ENCODE measurements at regions not wholly inside any gene's neighbourhood (a gene's known extent, or its start where the extent isn't known, plus 50 kb on each side); places are given as distances from the start of the nearest gene placed in this dataset.

DNA sequence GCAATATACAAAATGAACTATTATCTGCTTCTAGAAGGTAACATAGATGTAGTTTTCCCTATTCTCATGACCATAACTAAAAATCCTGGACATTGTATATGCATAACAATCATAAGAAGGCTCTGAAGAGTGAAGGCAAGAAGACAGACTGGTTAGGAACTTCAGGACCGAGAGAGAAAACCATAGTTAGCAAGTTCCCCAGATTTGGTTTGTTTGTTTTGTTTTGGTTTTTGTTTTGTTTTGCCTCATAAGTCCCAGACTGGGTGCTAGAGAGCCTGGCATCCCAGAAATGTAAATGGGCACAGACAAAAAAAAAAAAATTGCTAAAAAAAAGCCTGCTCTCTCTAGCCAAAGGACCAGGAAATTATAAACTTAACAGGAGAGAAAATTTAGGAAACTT, 192.2 kb upstream of the FBXO11 start:
- no peak for DNase-seq (ENCODE audit: extremely low read depth, low read depth, low spot score)

DNA sequence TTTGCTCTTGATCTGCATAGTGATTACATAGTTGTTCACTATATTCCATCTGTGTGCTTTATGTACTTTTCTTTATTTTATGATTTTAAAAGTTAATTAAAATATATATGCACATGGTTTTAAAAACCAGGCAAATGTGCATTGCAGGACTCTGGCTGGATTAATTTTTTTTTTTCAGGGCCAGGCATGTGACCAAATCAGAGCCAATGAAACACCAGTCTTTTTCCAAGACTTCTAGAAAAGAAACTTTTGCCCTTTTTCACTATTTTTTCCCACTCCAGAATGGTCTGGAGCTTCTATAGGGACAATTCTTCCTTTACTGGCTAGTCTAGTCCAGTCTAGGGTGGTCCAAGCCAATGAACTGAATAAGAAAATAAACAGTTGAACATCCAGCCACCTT, 198.1 kb upstream of the FBXO11 start:
- no peak for DNase-seq (ENCODE audit: extremely low read depth, low read depth, low spot score)

DNA sequence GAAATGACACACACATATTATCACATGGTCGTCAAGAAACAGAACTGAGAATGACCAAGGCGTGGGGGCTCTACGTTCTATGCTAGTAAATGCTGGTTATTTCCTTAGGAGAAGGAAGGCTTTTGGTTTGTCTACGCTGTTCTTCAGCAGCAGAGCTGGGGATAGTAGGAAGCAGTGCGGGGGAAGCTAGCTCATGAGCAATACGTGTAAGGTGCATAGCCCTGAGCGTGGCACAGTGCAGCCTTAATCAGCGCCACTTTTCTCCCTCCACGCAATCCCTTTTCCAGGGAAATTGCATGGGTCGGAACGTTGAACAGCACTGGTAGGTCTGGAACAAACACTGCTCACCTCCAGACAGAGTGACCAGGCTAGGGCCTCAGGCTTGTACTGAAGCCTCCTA, 199.6 kb upstream of the FBXO11 start:
- DNase-seq (ENCODE audit: extremely low read depth, low read depth, low spot score), result no peak

DNA sequence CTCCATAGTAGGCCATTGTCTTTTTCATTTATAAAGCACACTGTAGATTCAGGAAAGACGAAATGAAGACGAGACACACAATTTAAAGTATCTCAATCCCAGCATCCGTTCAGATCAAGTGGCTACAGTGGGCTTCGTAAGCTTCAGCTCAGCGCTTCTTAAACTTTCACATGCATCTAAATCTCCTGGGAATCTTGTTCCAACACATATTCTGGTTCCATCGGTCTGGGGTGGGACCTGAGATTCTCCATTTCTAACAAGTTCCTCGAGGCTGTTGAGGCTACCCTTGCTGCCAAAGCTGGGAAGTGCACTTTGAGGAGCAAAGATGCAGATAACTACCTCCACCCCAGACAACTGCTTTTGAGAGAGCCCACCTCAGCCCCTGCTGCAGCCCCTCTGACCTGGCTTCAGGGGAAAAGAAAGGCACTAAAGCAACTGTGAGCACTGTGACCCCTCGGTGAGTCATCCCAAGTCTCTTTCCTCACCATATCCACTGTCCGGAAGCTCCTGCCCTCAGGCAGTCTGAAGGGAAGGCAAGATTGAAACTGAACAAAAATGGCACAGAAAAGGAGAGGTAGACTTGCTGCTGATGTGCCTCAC, 201.1 kb upstream of the FBXO11 start:
- no peak for DNase-seq (ENCODE audit: extremely low read depth, low read depth, low spot score)

GRCh38 chr2:48108455-48108854, 202.2 kb upstream of the FBXO11 start:
- no peak for DNase-seq (ENCODE audit: extremely low read depth, low read depth, low spot score)

GRCh38 chr2:48109491-48110204, 203.3 kb upstream of the FBXO11 start:
- no peak for DNase-seq (ENCODE audit: extremely low read depth, low read depth, low spot score)

- no peak for DNase-seq (ENCODE audit: extremely low read depth, low read depth, low spot score)
Observed at GRCh38 chr2:48110492-48110891, 204.0 kb upstream of the FOXN2 start.

- DNase-seq (ENCODE audit: extremely low read depth, low read depth, low spot score), result no peak
Observed at GRCh38 chr2:48112911-48113680, 201.4 kb upstream of the FOXN2 start.

GRCh38 chr2:48113767-48114166, 200.7 kb upstream of the FOXN2 start:
- DNase-seq (ENCODE audit: extremely low read depth, low read depth, low spot score), result no peak

DNA sequence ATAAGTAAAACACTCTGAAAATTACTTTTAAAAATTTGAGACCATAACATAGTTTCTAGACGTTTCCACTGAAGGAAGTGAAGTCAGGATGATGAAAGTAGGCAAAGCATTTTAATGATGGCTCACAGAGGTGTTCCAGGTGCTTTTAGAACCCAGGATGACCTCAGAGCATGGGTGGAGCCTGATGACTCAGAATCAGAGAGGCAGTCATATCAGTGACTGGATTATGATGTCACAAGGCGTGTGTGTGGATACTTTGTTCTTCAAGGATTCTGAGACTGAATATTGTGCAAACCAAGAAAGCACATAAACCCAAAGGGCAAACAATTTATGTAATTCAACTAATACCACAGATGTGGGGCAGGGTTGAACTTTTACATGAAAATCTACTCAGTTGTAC, 200.2 kb upstream of the FOXN2 start:
- DNase-seq (ENCODE audit: extremely low read depth, low read depth, low spot score), result no peak

GRCh38 chr2:48116497-48116896, 198.0 kb upstream of the FOXN2 start:
- no peak for DNase-seq (ENCODE audit: extremely low read depth, low read depth, low spot score)

DNA sequence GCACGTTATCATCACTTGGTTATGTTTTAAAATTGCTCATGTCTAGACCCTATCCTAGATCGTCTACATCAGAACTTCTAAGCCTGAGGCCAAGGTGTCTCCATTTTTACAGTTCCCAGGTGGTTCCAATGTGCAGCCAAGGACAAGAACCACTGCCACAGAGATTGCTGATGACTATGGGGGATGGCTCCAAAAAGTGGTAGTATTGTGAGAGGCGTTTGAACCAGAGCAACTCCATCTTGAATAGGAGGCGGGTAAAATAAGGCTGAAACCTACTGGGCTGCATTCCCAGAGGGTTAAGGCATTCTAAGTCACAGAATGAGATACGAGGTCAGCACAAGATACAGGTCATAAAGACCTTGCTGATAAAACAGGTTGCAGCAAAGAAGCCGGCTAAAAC, 195.6 kb upstream of the FOXN2 start:
- no peak for DNase-seq (ENCODE audit: extremely low read depth, low read depth, low spot score)

DNA sequence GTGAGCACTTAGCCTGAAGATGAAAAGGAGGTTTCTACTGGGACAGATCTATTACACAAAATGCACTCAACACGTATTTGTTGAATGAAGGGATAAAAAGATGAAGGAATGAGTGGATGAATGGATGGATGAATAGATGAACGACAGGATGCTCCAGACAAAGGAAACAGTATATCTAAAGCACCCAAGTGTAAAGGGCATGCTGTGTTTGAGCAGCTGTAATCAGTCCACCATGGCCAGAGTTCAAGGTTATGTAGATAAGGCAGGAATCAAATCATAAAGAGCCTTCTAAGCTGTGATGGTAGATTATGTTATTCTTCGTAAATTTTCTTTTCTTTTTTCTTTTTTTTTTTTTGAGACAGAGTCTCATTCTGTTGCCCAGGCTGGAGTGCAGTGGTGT, 194.4 kb upstream of the FOXN2 start:
- DNase-seq (ENCODE audit: extremely low read depth, low read depth, low spot score), result no peak

DNA sequence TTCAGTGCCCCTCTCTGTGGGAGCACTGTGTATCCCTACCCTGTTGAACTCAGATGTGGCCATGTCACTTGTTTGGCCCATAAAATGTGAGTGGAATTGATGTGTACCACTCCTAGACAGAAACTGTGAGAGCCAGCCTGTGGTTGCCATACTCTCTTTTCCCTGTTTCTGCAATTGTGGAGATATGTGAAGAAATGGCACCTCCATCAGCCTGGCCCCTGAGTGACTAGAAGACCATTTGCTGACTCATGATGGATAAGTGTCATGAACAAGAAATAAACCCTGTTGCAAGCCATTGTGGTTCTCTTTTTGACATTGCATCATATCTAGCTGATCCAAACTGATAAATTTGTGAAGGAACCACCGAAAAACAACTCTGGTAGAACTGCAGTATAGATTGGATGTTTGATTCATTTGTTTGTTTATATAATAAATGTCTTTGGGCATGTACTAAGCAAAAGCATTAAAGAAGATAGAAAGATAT, 193.7 kb upstream of the FOXN2 start:
- no peak for DNase-seq (ENCODE audit: extremely low read depth, low read depth, low spot score)

DNA sequence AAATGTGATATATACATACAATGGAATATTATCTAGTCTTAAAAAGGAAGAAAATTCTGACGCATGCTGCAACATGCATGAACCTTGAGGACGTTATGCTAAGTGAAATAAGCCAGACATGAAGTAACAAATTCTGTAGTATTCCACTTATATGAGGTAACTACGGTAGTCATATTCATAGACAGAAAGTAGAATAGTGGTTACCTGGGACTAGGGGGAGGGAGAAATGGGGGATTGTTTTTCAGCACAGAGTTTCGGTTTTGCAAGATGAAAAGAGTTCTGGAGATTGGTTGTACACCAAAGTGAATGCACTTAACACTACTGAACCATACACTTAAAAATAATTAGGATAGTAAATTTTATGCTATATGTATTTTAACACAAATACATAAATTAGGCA, 192.3 kb upstream of the FOXN2 start:
- DNase-seq (ENCODE audit: extremely low read depth, low read depth, low spot score), result no peak

DNA sequence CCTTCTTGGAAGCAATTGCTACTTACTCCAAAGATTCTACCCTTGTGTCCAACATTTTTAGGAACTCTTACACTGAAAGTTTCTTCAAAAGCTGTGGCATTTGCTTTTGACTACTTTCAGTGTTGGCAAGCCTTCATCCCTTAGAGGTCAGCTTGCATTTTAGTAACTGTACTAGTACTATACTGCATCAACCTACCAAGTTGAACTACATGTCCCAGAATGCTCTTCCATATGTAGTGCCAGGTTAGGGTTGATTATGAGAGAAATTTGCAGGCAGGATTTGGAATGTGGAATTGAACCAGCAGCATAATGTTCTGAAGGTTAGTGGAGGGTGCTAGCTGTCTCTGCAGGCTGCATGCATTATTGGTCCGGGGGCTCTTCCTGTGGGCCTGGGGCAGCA, 189.9 kb upstream of the FOXN2 start:
- DNase-seq (ENCODE audit: extremely low read depth, low read depth, low spot score), result no peak

DNA sequence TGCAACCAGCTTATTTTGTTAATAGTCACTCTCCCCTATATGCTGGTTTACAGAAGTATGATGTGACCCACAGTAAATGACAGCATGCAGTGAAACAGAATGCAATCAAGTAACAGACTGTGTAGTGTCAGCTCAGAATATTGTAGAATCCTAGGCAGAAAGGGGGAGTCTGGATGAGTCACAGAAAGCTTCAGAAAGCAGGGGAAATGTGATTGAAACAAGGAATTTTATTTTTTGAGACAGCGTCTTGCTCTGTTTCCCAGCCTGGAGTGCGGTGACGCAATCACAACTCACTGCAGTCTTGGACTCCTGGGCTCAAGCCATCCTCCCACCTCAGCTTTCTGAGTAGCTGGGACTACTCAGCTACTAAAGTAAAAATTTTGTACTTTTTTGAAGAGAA, 188.3 kb upstream of the FOXN2 start:
- no peak for DNase-seq (ENCODE audit: extremely low read depth, low read depth, low spot score)

DNA sequence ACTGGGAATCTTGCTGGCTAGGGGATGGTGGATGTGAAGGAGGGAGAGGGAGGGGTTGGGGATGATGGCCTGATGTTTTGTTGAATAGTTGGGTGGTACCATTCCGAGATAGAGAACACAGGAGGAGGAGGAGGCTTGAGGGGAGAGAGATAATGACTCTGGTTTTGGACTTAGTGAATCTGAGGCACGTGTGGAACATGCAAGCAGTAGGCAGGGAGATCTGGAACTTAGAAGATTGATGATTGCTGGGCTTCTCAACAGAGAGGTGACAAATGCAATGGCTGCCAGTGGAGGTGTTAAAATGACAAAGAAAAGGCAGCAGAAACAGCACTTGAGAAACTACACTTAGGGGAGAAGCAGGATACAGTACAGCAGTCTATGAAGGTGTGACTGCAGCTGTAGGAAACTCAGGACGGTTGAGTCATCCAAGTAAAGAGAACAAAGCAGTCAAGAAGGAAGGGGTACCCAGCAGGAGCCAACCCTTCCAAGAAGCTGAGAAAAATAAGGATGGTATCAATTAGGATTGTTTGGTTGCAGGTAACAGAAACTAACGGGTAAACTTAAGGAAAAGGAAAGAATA, 186.8 kb upstream of the FOXN2 start:
- DNase-seq (ENCODE audit: extremely low read depth, low read depth, low spot score), result no peak

DNA sequence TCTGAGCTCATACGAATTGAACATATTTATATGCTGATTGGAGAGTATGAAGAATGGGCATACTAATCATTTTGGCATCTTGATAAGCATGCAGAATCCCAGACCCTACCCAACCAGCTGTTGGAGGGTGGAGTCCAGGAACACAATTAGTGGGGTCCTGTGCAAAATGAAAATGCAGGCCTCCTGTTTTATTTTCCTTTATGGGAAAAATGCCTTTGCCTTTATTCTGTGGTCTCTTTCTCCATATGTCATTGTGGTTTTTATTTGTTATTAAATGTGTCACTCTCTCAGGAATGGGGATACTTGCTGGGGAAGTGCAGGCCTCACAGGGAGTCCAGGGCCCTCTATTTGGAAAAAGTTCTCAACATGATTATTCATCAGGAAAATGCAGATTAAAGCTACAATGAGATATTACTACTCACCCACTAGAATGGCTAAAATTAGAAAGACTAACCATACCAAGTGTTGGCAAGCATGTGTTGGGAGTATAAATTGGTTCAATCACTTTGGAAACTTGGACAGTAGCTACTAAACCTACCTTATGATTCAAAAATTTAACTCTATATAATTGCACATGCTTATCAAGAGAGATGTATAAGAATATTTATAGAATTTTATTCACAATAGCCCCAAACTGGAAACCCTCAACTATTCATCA, 185.1 kb upstream of the FOXN2 start:
- no peak for DNase-seq (ENCODE audit: extremely low read depth, low read depth, low spot score)

- DNase-seq (ENCODE audit: extremely low read depth, low read depth, low spot score), result no peak
Observed at GRCh38 chr2:48131539-48132270, 182.8 kb upstream of the FOXN2 start.

DNA sequence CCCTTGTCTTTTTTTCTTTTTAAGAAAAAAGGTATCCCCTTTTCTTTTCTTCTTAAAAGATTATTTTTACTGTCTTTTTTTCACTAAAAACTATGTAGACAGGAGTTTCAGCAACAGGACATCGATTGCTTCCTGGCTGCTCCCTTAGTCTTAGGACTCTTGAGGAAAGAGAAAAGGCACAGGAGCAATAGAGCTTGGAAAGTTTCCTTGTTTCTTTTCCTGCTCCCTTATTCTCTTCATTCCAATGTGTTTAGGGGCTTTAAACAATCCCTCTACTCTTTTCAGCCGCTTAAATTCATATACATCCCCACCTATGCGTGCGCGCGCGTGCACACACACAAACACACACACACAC, 182.2 kb upstream of the FOXN2 start:
- no peak for DNase-seq (ENCODE audit: extremely low read depth, low read depth, low spot score)
